Left colon (tissue), 2 donors: ENCODE measurements at regions not wholly inside any gene's neighbourhood (a gene's known extent, or its start where the extent isn't known, plus 50 kb on each side); places are given as distances from the start of the nearest gene placed in this dataset.

Experiments
- ATAC-seq: fragments of 200-7000 bp; cut with Tn5 transposase; one replicate; pipeline ENCODE4 v1.9.1; 2020; ENCODE audit warnings: mild to moderate bottlenecking, moderate library complexity
- DNase-seq, 2 donors: peaks; one replicate each; pipeline ENCODE4 v3.0.0-alpha.2; 2020
- intact Hi-C, 2 donors: fragments of 100-400 bp; cut with DNase I in 1 of 2; cut with micrococcal nuclease in 1 of 2; formaldehyde crosslinking; loops; one replicate each; pipeline versions ENCODE4 v1.11.2 to v1.14.0; 2022; cut with DNase I, micrococcal nuclease
- donor health status: DM: no; HTN: no; CAD: no.
- donor health status: DM: yes; HTN: yes; CAD: no.

DNA sequence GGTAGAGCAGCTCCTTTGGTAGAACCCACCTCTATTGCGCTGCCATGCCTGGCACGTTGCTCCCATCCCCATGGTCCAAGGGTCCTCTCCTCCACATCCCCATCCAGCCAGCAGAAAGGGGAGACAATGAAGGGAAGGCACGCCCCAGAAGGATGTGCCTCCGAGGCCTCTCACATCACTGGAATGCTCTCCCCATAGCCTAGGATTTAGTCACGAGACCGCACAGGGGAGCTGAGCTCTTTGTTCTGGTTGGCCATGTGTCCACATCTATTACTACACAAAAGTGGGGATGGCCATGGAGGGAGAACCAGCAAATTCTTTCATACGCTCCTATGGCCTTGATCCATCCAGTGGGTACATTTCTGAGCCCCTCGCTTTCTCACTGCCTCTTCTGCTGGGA is 60.5 kb upstream of the SALL4 start:
- DNase-seq (no peak), ATAC-seq (no peak)
- intact Hi-C loops: no loop called here

DNA sequence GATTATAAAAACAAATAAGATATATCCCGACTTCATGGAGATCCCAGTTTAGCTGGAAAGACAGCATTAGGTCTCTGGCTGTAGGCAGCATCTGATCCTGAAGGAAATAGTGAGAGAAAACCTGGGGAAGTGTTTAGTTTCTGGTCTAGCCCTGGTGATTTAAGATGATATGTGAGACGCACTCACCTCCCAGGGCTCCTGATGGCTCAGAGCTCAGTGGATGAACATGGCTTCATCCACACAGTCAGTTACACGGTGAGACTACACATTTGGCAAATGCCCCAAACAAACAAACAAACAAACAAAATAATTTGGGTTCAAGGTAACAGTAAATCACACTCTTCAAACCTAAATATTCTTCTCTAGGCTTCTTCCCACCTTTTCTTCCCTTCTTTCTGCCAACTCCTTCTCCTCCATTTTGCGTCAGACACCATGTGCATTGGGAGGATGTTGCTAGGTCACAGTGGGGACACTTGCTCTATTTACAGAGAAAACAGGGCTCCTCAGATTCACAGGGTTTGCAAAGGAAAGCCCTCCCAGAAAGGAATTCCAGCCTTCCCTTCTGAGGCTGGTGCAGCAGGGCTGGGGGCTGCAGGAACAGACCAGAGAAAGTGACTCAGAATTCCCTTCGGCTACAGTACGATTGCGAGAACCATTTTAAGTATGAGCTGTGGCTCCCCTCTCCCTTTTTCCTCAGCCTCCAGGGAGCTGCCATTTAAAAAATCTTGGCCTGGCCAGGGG is 59.6 kb upstream of the SALL4 start:
- ATAC-seq (no peak), DNase-seq (no peak)
- intact Hi-C loops: no loop called here

DNA sequence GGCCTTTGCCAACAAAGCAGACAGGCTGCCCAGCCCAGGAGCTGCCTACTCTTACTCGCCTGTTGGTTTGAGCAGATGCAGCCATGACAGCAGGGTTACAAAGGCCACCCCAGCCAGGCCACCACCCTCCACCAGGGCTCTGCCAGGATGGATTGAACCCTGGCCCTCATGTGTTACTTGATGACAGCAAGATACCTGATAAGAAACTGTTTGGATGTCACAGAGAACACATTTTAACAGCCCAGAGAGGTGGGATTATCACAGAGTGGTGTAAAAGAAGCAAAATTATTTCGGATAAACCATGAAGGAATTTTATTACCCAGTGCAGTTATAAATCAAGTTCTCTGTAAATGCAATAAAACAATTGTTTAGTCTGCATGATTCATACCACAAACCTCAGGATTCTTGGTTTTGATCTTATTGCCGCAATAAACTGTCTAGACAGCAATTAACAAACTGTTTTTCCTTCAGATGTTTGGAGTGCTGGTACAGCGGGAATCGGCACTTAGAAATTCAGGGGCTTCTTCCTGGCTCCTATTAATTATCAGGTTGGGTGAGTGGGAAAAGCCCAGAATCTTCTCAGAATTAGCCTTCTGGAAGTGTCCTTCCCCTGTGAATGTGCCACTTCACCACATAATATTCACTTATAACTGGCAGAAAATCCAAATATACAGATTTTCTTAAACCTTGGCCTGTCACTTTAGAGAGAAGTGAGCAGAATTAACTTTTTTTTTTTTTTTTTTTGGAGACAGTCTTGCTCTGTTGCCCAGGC is 58.0 kb upstream of the SALL4 start:
- ATAC-seq (peak; percentile 96), DNase-seq (peak; percentile 56 to 63)
- intact Hi-C loops: no loop called here

DNA sequence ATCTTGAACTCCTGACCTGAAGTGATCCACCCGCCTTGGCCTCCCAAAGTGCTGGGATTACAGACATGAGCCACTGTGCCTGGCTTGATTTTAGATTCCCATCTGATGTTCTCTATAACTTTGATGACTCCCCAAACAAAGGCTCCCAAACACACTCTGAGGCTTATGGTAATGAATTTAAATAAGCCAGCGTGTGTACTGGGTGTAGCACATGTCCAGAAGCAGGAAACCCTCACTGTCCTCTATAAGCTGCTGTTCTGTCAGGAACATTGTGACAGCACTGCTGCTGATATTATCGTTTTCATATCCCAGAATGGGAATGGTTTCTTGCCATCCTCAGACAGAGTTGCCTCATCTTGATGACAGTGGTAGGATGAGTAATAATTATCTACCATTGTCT is 54.1 kb upstream of the SALL4 start:
- intact Hi-C loops: no loop called here
- DNase-seq: no peak
- ATAC-seq: no peak

DNA sequence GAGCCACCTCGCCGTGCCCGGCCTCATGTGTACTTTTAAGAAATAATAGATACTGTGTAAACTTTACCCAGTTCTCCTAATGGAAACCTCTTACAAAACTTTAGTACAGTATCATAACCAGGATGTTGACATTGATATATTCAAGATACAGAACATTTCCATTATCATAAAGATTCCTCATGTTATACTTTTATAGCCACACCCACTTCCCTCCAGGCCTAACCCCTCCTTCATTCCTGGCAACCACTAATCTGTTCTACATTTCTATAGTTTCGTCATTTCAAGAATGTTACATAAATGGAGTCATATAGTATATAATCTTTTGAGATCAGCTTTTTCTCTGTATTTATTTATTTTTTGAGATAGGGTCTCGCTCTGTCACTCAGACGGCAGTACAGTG is 52.6 kb upstream of the SALL4 start:
- intact Hi-C loops: no loop called here
- ATAC-seq: peak; percentile 26

More for the DNA sequence above, 52.6 kb upstream of the SALL4 start:
- DNase-seq: no peak
